ENCODE measurements at regions not wholly inside any gene's neighbourhood (a gene's known extent, or its start where the extent isn't known, plus 50 kb on each side); places are given as distances from the start of the nearest gene placed in this dataset.
"Not testable (repeated sequence)": the region's sequence is repeated elsewhere in the genome, so short reads cannot be mapped to it uniquely, and the experiment has no call there.

DNA sequence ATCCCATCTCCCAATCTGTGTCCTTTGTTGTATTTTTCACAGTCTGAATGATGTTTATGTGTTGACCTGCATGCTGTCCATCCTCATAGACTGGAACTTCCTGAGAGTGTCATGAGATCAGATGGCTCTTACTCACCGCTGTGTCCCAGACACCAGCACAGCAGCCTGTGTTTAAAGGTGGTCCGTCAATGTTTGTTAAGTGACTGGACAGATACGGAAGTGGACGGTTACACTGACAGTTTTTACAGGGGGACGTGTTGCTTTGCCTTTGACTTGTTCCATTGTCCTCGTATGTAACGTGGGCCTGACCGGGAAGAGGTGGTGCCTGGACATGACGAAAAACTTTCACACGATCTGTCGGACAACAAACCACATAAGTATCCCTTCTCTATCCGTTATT is 56.7 kb upstream of the SULF2 start:
- TF ChIP-seq CTCF, POLR2A (IDR thresholded peaks at IDR 0.05): not testable (repeated sequence)
